ENCODE measurements at regions not wholly inside any gene's neighbourhood (a gene's known extent, or its start where the extent isn't known, plus 50 kb on each side); places are given as distances from the start of the nearest gene placed in this dataset.
A peak's percentile ranks its signal among the peaks of the same experiment; 100 is the strongest.
"Not testable (repeated sequence)": the region's sequence is repeated elsewhere in the genome, so short reads cannot be mapped to it uniquely, and the experiment has no call there.

DNA sequence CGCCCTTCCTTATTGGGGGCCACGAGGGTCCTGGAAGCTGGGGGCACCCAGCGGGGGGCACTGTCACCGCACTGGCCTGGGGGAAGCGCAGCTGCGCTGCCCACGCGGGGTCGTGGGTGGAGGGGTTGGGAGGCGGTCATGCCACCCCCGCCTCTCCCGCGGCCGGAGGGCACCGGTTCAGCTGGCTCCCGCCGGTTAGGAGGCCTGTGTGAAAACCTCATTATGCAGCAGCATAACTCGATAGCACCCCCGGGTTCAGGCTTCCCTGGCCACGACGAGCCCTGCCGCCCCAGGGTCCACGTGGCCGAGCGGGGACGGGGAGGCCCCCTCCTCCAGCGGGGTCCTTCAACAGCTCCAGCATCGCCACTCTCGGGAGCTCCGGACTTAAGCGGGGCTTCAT lies 91.2 kb upstream of the ERCC6L2 start:
- DNase-seq = no peak

DNA sequence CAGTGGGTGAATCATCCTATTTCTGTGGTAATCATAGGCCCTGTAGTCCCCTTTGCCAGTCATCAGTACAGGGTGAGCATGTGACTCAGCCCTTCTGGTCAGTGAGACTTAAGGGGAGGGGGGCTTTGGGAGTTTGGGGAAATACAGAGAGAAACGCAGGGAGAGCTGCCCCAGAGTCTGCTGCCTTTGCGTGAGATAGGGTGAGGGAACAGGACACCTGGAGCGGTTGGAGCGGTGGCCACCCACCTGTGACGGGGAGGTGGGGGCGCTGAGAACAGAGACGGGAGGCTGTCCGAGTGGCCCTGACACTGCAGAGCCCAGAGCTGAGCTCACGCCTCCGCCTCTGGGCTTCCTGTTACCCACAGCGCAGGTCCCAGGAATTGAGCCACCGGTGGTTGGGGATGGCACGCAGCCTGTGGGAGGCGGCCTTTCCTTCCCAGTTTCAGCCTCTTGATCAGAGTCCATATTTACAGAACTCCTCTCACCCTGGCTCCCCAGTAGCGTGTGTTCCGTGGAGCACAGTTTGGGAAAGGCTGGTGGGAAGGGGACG lies 92.0 kb upstream of the ERCC6L2 start:
- no peak for DNase-seq

DNA sequence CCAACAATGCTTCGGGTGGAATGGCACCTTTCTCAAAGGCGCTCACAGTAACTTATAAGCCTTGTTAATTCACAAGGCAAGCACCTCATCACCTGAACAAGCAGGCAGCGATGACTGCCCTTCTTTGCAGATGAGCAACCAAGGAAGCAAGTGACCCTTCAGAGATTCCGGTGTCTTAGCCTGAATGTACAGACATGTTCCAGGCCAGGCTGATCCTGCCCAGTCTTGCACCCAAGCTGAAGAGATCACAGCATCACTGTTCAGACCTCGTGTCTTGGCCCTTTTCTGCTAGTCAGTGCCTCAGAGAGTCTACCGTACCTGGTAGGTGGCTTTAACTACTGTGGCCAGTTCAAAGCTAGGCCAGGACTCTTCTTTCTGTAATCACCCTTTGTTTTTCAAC lies 94.7 kb upstream of the ERCC6L2 start:
- DNase-seq = no peak

DNA sequence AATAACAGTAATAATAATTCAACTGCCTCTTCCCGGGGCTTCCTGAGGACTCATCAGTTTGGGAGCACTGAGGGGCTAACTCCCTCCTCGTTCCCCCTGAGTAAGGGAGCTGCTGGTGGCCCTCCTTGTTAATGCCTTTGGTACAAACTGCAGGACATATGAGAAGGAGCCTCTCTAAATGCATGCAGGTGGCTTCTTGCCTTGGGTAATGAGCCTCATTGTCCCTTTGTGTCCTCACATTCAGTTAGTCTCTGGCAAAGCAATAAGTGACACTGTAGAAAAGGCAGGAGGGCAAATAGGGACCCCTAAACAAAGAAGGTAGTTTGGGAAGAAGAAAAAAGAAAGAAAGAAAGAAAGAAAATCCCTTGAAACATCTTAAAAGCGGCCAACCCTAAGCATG lies 95.4 kb upstream of the ERCC6L2 start:
- DNase-seq = no peak

DNA sequence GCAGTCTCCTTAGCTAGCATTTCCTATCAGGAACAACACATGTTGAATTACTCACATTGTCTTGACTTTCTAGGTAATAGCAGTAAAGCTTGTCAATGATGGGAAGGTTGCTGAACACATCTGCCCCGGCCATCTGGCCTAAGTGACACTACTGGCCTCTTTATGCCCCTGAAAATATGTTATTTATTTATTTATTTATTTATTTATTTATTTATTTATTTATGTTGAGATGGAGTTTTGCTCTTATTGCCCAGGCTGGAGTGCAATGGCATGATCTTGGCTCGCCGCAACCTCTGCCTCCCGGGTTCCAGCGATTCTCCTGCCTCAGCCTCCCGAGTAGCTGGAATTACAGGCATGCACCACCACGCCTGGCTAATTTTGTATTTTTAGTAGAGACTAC lies 95.9 kb upstream of the ERCC6L2 start:
- not testable (repeated sequence) for DNase-seq

DNA sequence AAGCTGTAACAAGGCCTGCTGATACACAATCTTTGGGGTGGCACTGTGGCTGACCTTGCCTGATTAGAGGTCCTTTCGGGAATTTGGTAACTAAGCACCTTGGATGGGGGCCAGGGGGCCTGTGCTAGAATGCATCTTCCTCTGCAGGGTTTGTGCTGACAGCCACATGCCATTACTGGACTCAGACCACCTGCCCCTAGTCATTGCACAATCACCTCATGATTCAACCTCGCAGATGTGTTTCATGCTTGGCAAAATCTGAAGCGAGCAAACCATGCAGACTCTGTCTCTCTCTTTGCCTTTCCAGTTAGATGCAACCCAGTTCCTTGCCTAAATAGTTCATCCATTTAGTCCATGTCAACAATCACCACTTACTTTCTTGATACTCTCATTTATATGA lies 96.5 kb upstream of the ERCC6L2 start:
- no peak for DNase-seq

DNA sequence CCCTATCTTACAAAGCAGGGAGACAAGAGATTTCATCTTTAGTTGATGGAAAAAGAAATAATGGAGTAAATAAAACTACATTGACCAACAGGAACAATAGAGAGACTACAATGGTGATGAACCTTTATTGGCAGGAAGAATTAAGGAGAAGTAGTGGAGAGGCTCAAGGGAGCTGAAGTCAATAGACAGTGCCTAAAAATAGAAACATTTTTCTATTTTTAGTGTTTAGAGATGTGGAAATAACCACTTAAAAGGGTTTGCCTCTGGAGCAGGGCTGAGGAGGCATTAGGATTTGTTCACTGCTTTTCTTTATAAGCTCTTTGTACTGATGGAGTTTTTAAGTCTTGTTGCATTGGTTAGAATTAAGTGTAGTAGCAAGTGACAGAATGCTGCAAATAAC lies 98.4 kb upstream of the ERCC6L2 start:
- DNase-seq = no peak

DNA sequence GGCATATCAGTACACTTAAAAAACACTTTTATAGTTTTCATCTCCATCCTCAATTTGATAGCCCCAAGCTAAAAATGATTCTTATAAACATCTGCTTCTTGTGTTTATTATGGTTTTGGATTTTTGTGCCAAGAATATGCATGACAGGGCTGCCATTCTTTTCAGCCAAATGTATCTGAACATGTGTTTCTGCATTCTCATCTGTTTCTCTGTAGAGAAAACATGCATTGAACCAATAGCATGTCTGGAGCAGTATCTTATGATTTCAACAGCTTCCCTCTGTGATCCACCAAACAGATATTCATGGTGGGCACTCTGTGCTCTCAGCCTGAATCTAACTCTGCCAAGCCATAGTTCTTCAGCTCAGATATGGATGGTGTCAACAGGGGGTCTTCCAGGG lies 99.3 kb upstream of the ERCC6L2 start:
- no peak for DNase-seq

DNA sequence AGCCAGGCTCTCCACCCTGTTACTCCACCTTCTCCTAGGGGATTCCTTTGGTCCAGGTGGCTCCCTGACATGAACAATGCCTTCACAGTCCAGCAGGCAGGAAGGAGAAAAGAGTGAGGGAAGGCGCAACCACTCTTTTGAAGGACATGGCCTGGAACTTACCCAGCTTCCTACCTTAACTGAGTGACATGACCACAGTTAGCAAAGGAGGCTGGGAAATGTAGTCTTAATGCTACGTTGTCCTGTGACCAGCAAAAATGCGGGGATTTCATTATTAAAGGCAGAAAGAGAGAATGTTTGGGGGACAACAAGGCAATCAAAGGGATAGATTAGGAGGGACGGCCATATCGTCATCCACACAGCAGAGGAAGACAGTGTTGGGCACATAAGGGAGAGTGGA lies 100.3 kb upstream of the ERCC6L2 start:
- DNase-seq = no peak

DNA sequence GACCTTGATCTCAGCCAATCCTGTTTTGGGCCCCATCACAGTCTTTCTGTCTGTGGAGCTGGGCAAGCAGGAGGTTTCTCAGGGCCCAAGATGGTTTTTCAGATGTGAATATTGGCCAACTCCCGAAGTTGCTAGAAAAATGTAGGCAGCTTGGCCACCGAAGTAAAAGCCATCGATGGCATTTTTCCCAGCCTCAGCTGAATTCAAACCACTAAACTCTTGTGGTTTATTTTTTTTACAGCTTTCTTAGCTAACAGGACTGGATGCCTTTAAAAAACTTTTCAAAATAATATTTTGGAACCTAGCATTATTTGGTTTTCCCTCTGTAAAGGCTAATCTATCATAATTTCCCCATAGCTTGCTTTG lies 102.5 kb upstream of the ERCC6L2 start:
- no peak for DNase-seq

DNA sequence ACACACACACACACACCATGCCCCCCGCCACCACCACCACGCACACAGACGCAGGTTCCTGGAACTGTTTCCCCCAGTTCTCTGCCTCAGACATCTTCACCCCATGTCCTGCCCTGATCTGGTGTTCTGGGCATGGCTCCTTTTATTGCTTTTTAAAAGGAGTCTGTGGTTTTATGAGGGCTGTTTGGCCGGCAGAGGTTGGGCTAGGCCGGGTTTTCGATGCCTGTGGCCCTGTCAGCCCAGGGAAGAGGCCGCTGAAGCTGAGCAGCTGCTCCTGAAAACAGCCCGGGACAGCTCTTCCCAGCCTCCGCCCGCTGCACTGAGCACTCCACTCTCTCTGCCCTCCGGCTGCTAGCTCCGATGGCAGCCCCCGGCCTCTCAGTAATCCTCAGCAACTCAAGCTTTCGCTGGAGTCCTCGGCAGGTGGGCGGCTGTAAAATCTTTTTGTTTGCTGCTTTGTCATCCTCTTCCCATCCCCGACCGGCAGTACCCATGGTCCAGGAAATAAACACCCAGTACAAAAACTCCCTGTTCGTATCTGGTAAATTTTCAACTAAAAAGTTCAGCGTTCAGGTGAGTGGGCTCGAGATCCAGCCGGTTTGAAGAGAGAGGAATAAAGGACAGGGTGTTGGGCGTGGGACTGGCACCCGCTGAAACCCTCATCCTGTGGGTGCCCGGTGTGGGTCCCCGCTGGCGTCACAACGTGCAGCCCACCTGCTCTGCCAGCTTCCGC lies 103.0 kb upstream of the ERCC6L2 start:
- peak in 1 of 5 experiments; percentile 67 for DNase-seq

DNA sequence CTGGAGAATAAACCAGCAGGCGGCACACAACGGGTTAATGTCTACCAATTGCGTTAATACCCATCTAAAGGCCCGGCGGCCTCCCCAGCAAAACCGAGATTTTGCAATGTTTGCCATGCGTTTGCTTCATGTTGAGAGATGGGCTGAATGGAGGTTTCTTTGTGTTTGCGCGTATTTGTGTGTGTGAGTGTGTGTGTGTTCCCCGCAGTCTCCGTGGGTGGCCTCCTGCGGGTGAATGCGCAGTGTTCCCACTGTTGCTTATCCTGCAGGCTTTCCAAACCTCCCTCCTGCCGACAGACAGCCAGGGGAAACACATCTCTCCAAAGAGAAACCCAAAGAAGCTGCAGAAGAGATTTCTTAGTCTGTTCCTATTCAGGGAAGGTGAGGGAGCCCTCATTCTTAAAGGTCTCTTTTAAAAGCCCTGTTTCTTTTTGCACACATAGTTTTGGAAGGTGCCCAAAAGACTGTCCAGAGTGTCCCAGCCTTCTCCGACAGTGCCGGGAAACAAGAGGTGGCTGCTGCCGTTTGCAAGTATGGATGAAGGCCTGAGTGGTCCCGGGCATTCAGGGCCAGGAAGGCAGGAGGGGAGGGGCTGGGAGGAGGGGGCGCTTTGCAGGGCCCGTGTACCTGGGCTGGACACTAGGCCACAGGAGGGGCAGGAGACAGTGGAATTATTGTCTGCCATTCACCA lies 103.8 kb upstream of the ERCC6L2 start:
- no peak for DNase-seq

DNA sequence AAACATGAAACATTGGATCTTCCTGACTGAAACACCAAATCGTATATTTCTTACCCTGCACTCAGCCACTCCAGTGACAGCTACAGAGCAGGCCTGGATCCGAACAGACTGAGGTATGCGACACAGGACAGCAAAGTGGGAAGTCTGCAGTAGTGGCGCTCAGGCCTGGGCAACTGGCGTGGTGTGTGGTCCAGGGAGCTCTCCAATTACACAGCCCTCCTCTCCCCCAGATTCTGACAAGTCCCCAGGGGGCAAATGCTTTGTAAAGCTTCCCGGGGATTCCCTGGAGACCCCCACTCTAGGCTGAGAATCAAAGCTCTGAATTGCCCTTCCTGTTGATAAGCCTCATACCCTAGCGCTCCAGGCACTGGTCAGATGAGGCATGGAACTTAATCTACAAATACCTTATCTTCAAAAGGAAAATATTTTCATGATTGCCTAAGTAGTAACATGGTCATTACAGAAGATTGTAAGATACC lies 104.8 kb upstream of the ERCC6L2 start:
- DNase-seq = no peak

DNA sequence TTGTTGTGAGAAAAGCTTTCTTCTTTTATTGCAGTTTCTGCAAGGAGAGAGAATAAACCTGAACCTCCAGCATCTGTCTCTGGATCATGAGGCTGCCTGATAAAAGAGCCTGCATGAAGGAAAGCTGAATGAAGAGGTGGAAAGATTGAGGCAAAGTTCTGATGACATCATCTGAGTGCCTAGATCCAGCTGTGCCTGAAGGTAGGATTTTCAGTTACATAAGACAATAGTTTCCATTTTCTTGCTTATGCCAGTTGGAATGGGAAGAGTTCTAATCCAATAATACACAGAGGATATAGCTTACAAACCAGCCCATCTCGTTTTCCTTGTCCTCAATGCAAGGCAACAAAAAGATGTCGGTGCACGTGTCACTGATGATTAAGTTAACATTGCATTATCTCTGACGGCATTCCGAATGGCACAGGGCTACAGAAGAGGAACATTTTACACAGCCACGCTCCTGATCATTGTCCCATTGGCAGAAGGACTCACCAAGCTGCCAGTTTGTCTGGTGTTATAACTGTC lies 105.5 kb upstream of the ERCC6L2 start:
- DNase-seq = no peak

DNA sequence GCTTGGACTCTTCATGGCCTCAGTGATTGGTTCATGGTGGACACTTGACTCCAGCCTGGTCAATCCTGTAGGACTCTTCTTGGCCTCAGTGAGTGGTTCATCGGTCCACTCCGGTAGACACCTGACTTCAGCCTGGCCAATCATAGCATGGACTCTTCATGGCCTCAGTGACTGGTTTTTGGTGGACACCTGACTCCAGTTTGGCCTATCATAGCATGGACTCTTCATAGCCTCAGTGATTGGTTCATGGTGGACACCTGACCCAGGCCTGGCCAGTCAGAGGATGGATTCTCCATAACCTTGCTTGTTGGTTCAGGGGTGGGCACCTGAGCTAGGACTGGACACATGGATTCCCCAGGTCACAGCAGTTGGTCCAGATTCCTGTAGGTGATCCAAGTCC lies 106.0 kb upstream of the ERCC6L2 start:
- no peak for DNase-seq

DNA sequence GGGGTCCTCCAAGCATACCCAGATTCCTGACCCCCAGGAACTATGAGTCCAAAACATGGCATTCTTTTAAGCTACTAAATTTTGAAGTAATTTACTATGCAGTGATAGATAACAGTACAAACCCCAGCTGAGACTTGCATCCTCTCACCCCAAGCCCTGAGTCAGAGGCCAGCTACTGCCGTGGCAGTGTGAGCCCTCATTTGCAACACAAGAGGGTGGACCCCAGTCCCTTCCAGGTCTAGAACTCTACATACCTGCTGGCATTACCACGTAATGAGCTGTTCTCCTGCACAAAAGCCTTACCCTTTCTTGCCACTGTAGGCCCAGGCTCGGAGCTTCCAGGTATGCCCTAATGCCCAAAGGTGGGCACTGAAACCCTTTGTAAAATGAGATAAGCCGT lies 108.6 kb upstream of the ERCC6L2 start:
- no peak for DNase-seq

DNA sequence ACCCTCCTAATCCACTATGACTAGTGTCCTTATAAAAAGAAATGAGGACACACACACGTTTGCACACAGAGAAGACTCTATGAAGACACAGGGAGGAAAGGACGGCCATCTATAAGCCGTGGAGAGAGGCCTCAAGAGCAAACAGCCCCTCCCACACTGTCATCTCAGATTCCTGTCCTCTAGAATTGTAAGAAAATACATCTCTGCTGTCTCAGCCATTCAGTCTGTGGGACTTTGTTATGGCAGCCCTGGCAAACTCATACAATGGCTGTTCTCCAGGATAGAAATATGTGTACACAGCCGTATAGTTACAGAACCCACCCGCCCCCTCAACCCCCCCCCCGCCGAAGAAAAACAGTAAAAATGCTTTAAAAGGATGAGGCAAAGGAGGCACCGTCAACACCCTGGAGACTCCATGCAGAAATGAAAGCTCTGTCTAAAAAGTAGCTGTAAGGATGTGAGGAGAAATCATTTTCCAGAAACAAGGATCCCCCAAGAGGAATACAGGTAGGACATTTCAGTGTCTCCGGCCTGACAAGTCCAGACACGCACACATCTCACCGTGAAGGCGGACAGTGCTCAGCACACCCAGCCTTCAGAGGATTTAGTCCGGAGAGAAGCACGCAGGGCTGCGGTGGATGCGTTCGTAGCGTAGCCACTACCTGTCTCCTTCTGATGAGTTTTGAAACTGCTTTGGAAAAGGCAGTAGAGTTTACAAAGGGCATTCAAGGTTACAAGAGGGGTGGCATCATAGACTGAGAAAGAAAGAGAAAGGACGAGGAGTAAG lies 110.8 kb upstream of the ERCC6L2 start:
- DNase-seq = no peak

DNA sequence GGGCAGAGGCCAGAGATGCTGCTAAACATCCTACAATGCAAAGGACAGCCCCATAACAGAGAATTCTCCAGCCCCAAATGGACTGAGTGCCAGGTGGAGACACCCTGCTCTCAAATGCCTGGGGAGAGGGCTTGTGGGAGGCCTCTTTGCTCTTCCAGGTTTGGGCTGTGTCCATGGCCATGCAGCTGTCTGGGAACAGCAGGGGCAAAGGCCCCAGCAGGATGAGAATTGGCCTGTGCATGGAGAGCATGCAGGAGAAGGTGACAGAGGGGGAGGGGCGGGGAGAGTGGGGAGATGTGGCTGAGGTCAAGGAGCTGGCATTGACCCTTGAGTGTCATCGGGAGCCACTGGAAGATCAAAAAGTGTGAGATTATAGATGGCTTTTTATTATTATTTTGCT lies 111.5 kb upstream of the ERCC6L2 start:
- DNase-seq = no peak

DNA sequence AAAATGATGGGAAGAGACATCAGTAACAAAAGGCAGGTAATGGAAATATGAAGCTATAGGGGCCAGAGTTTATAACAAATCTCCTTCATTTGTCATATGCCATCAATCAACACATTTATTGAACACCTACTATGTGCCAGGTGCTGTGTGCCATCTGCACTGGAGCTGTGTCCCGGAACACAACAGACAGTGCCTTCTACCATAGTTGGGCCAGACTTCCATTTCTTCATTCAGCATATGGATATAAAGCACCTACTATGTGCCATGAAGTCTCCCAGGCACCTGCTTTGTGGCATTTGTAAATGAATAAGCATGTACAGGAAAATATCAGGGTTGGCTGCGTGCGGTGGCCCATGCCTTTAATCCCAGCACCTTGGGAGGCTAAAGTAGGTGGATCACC lies 112.5 kb upstream of the ERCC6L2 start:
- no peak for DNase-seq

DNA sequence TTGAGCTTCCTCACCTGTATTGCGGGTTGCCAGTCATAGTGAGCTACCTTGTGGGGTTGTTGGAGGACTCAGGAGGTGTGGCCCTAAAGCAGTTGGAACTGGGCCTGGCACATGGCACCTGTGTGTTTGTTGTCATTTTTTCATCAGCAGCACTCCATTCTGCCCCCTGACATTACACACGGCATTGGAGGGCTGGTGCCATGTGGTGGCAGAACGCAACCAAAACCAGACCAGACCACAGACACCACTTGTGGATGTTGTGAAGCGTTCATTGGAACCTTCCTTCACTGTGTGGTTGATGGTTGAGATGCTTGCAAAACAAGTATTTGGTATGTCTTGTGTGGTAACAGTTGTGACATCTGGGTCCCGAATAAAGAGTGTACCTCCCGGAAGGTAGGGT lies 113.2 kb upstream of the ERCC6L2 start:
- DNase-seq = peak in 2 of 5 experiments; percentile 44 to 69

DNA sequence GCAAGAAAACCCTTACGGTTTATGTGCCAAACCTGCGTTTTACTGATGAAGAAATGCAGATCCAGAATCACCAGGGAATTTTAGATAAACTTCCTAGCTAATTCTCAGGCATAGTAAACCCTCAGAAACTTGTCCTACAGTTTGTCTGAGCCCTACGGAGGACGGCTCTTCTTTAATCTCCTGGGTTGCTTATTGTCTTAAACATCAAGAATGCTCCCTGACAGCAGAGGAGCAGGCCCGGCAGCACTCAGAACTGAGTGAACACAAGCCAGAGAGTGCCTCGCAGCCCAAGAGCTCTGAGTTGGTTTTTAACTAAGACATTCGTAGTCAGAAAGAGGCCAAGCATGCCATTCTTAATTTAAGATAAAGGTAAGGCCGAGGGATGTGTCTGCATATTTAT lies 114.7 kb upstream of the ERCC6L2 start:
- no peak for DNase-seq

DNA sequence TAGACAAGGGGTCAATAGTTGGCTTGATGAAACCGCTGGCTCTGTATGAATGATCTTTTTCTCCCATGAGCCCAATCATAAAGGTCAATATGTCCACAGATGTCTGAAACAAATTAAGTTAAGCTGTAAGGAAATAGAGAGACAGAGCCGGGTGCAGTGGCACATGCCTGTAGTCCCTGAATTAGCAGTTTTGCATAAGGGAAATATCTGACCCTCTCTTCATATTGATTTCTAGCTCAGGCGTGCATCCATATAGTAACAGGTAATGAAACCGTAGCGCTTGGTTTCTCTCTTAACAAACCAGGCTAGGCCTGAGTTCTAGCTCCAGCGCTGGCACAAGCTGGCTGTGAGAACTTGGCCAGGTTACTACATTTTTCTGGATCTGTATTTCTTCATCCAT lies 118.1 kb upstream of the ERCC6L2 start:
- no peak for DNase-seq

DNA sequence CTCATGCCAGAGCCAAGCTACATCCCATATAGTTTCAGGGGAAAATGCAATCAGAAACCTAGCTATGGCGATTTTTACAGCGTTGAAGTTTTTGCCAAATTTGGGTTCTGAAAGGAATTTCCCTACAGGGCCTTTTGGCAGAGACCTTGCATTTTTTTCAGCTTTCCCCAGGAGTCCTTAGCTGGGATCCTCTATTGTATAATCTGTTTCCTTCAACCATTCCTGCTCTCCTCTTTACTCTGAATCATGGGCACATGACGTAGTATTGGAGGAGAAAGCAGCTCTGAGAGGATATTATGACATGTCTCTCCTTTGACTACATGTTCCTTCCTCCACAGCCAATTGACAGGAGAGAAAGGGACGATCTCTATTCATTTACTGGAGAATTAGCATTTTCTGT lies 118.5 kb upstream of the ERCC6L2 start:
- no peak for DNase-seq
